DMS79 (cell line): ENCODE measurements at regions not wholly inside any gene's neighbourhood (a gene's known extent, or its start where the extent isn't known, plus 50 kb on each side); places are given as distances from the start of the nearest gene placed in this dataset.
A peak's percentile ranks its signal among the peaks of the same experiment; 100 is the strongest.

Experiments used
- DNase-seq: peaks from one replicate; lab custom pipeline; 2025; lab: John Stamatoyannopoulos, UW

DNA sequence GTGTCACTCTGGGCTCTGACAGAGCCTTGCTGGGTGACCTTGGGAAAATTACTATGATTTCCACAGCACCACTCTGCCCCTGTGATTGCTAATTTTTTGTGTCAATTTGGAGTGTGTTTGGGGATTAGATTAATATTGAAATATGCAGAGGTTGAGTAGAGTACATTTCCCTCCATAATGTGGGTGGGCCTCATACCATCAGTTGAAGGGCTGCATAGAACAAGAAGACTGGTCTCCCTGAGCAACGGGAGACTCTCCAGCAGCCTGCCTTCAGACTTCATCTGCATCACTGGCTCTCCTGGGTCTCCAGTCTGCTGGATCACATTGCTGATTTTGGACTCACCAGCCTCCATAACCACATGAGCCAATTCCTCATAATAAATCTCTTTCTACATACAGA, 313.7 kb downstream of the TNS1 start:
- DNase-seq, result no peak

DNA sequence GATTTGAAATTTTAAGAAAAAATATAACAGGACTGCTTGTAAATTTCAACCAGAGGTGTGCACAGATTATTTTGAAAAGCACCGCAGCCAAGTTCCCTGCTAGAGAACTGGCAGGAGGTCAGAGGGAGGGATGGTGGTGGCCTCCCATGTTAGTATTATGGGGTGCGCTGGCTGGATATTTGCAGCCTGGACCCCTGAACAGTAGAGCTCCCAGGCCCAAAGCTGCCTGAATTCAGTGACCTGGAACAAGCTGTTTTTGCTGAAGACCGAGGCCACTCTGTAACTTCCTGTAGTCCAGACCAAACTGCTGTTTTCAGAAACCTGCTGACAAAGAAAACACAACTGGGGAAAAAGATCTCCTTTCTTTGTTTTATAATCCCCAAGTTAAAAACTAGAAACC, 314.3 kb downstream of the TNS1 start:
- DNase-seq, result no peak

DNA sequence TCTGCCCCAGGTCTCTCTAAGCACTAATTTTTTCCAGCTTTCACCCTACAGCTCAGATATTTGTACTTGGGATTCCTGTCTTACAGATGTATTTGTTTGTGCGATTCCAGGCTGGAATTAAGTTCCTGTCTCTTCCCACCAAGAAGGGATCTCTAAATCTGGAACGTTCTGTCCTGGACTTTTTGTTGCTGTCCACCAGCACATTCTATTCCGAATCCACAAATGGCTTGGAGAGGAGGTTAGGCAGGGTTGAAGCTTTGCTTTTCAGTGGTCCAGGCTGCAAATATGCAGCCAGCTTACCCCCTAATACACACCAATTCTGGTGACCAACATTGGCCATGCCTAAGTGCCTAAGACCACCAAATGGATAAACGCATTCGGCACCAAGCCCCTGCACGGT, 315.0 kb downstream of the TNS1 start:
- DNase-seq, result no peak

DNA sequence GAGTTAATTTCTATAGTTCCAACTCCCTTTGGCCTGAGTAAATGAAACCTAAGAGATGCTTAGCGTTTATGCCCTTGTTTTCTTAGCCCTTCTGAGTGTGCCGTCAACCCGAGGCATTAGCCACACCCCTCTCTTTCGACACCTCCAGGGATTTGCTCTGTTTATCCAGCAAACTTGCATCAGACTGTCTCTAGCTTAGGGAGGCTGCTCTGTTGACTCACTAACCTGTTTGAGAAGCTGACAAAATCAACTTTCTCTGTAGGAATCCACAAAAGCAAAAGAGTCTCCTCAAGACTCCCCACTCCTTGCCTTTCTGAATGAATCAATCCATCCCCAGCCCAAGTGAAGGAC, 317.6 kb downstream of the TNS1 start:
- no peak for DNase-seq

DNA sequence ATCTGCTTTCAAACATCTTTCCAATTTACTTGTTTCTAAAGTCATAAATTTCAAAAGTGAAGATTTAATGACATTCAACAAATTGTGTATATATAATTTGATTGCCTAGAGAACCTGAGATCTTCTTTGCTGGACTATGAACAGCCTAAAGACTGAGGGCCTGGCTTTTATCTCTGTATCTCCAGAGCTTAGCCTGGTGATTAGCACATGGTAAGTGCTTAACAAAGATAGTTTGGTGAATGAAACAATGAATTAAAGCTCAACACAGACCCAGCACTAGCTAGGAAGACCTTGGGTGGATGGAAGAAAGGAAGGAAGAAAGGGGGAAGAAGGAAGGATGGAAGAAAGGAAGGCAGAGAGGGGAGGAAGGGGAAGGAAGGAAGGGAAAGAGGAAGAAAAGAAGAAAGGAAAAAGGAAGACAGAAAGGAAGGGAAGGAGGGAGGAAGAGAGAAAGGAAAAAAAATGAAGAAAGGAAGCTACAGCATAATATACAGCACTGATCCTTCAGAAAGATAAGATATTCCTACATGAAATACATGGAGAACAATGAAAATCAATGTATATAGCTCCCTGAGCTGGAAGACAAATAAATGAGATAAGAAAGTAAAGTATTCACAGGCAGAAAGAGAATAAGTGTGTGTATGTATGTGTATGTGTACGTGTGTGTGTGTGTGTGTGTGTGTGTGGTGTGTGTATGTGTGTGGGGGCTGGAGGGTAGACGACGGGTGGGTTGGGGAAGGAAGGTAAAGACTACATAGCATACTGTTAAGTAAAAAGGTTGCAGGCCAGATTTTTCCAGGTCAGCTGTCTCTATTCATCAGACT, 318.2 kb downstream of the TNS1 start:
- no peak for DNase-seq

DNA sequence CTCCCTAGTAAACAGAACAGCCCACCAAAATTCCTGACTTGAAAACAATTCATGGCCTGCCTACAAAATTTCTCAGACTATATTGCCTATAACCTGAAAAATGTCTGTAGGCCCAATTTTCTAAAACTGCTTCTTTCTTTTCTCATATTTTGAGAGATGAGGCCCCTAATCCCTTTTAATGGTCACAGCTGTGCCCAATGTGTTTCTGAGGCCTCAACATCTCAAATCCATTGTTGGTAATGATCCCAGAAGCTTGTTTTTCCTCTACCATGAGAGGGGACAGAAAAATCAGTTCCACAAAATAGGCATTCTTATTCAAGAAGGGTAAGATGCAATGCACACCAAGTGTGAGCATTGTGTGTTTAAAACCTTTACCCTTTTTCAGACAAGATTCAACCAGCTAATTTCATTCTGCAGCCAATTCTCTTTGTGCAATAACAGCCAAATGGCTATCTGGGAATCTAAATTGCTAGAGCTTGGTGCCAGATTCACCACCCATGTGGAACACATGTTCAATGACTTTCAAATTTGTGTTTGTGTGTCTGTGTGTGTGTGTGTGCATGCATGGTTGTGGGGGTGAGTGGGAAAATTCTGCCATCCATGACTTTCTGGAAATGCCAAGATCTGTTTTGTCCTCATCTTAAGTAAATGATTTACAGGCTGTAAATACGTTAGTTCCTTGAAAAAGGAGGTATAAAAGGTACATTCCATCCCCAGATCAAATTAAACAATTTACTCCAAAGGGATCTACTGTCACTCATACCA, 319.5 kb downstream of the TNS1 start:
- DNase-seq, result no peak

DNA sequence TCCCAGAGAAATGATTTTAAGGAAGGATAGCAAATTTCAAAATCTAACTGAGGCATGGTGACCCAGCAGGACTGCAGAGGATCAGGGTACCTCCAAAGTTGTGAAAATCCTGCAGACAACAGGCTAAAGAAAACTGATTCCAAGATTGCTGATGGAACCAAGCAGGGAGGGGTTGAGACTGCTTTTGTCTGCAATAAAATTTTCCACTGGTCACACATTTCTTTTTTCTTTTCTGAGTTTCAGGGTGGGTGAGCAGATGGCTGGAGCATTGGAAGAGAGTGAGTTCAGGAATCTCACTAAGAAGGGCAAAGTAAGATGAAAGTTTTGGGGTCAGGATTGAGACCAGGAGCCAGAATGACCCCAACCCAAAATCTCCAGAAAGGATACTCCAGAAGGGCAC, 321.0 kb downstream of the TNS1 start:
- no peak for DNase-seq

DNA sequence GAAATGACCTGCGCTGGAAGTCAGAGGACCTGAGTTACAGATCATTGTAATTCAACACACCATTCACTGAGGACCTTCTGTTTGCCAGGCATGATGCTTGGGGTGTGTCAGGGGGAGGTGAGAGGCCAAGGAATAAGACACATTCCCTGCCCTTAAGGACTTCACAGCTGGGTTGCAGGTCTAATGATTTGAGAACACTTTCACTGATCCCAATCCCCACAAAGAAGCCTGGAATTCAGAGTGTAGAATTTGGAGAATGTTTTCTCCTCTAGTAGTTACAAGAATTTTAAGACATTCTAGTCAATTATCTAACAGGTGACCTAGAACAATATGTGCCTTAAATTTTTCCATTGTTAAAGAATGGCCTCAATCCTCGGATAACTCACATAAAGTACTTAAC, 322.4 kb downstream of the TNS1 start:
- no peak for DNase-seq

DNA sequence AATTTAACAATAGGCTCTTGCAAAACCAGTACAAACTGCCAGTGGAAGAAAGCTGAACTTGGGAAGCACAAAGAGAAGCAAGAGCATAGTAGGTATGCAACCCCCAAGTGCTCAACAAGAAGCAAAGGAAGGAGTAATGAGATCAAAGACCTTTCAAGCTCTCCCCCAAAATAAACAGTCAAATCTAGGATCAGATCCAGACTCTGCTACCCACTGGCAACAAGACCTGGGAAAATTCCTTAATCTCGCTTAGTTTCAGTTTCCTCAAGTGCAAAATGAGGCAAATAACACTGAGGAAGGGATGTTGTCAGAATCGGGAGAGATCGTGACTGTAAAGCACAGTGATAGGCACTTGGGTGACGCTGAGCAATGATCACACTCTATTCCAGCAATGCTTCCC, 329.2 kb downstream of the TNS1 start:
- DNase-seq, result no peak

DNA sequence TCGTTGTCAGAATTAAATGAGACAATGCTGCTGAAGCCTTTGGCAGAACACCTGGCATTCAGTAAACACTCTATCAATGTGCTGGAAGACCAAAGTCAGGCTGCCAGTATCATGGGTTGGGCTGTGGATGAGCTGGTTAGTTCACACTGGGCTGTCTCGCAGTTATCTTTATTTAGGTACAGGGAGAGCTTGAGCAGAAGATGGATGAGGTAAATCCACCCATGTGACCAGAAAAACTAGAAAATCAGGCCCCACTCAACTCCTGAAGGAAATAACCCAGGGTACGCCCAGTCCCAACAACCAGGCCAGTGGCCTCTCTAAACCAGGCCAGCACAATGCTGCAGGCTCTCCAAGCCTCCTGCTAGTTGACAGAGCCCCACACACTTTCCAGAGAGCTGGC, 330.3 kb downstream of the TNS1 start:
- no peak for DNase-seq

DNA sequence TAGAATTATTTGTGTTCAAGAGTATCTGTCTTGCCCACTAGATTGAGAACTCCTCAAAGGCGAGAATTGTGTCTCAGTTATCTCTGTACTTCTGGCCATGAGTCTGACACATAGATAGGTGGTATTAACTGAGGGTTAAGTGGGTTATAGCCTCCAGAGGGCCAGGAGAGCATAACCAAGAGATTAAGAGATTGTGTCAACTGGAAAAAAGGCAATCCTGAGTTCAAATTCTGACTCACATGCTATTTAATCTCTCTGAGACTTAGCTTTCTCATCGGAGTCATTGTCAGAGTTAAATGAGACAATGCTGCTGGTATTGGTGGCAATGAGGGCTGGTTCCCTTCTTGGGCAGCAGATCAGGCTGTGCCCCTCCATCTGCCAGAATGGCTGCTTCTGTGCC, 330.9 kb downstream of the TNS1 start:
- no peak for DNase-seq

DNA sequence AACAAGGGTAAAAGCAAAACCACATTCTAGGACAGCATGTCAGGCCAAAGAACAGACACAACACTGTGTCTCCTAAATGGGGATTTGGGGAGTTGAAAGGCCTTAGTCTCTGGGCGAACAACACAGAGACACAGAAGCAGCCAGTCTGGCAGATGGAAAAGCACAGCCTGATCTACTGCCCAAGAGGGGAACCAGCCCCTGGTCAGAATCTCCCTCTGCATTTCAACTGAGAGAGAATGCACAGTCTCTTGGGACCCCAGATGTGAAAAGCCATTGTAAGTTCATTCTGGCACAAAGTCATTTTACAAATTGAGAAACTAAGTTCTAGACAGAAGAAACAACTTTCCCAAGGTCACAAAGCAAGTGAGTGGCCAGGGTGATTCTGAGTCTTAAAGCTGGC, 331.7 kb downstream of the TNS1 start:
- DNase-seq, result no peak

DNA sequence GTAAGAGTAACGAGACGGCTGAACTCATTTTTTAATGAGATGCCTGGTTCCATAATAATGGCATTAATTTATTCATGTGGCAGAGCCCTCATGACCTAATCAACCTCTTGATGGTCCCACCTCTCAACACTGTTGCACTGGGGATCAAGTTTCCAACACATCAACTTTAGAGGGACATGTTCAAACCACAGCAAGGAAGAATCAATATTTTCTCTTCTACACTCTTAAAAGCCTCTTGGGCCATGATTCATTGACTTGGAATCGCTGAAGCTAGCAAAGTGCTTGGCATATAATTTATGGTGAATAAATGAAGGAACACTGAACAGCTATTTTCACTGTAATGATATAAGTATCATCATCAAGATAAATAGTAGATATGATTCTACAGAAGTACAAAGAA, 333.0 kb downstream of the TNS1 start:
- DNase-seq, result peak; percentile 83

DNA sequence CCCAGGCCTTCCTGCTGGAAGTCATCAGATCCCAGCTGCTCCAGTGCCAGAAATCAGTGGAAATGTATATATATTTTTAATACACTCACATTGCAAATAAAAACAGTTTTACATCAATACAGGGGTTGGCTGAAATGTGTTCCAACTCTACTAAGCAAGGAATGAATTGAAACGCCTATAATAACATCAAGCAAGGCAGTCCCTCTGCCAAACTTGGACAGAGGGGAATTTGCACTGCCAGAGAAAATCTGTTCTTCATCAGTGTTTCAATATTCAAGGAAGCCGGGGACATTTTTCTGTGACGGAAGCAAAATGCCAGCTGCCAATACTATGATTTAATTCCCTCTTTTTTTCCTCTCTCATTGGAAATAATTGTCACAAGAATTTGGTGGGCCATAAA, 335.3 kb downstream of the TNS1 start:
- no peak for DNase-seq

DNA sequence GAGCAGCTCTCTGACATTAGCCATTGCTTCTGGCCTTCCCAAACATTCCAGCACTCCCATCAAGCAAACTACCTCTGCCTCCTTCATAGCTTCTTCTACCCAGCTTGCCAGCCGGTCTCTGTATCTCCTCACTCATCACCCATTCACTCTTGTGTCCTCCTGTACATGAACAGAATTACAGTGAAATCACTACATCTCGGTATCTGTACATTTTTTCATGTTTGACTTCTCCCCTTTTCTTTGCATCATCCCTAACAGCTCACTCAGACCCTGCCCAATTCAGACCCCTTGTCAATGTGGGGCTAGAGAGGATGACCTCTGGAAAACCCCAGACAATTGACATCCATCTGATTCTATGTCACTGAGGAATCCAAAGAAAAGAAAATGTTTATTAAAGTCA, 335.8 kb downstream of the TNS1 start:
- no peak for DNase-seq

DNA sequence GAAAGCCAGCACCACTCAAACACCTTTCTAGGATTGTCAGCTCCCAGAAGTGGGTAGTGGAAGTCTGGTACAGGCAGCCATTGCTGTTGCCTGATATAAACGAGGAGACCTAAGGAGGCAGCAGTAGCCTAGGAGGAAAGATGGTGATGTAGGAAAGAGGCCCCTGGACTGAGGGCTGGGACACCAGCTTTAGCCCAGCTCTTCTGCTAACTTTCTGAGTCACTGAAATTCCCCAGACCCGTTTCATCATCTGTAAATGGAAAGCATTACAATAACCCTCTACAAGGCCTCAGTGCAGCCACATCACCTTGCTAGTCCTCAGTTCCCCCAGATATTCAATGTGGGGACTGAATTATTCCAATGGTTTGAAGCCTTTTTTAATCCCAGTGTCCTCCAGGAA, 336.5 kb downstream of the TNS1 start:
- DNase-seq, result no peak

DNA sequence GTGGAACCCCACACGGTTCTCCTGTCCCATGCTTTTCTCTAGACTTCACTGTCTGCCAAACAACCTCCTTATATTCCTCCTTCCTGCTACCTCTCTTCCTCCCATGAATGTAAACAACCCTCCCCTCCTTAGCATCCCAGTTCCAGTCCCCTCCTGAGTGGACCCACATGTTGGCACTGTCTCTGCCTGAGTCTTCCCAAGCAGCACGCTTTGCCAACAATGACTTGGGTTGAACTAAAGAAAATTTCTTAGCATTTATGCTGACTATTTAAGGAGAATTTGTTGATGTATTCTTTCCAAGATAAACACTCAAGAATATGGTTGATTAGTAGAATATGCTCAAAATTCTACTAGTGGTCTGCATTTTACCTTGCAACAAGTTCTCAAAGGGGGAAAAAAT, 338.0 kb downstream of the TNS1 start:
- no peak for DNase-seq

DNA sequence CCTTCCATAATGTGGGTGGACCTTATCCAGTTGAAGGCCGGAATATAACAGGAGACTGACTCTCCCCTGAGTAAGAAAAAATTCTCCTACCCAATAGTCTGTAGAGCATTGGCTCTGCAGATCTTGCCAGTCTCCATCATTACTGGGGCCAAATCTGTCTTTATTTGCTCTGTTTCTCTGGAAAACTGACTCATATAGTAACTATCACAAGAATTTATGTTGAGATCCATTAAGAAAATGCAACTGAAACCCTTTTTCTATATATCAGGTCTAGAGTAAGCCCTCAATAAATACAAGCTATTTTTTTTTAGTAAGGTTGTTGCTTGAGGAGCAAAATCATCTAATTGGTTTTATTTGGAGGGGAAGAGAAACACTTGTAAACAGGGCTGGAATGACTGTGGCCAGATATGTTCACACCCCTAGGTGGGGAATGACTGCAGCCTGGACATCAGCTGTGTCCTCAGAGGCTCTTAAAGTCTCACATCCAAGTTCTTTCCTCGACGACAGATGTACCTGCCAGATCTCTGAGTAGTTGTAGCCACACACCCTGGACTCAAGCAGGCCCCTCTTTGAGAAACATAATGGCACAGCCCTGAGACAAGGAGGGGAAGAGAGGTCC, 339.7 kb downstream of the TNS1 start:
- DNase-seq, result no peak

DNA sequence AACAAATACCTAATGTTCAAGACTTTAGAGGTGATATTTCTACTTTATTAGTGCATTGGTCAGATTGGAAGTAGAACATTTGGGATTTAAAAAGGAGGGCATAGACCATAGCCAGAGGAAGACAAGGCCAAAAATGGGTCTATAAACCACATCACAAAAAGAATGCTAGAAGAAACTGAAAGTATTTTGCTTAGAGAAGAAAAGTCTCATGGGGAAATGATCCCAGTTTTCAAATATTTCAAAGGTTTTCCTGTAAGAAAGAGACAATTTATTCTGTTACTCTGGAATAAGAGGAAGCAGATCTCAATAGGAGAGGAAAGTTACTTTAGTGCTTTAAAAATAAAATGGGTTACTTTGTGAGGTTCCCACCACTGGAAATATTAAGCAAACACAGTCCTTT, 341.4 kb downstream of the TNS1 start:
- no peak for DNase-seq

DNA sequence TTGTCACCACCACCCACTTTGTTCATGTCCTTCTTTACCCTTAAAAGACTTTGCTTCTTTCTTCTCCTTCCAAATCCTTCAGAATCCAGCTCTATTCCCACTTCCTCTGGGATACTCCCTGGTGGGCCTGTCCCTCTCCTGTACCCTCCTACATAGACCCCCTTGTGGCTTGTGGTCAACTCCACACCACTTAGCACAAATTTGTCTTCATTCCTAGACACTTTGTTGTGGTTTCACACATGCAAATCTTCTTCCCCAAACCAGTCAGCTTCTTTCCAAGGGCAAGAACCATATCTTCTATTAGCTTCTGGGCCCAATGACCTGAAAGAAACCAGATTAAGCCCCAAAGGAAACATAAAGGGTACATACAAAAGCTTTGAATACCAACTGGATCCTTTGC, 342.4 kb downstream of the TNS1 start:
- DNase-seq, result no peak

DNA sequence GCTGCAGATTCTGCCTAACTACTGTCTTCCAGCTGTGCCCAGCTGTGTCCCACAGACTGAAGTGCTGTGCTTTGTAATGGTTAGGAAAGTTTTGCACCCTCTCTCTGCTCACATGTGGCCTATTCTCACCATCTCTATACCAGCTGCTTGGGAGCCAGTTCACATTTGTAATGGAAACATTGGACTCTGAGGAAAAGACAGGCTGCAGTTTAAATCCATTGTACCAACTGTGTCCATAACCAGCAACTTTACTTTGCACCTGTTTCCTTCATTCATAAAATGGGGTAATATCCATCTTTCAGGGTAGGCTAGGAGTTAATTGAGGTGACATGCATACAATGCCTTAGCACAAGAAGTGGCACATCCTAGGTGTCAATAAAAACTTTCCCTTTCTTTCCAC, 344.0 kb downstream of the TNS1 start:
- DNase-seq, result no peak

DNA sequence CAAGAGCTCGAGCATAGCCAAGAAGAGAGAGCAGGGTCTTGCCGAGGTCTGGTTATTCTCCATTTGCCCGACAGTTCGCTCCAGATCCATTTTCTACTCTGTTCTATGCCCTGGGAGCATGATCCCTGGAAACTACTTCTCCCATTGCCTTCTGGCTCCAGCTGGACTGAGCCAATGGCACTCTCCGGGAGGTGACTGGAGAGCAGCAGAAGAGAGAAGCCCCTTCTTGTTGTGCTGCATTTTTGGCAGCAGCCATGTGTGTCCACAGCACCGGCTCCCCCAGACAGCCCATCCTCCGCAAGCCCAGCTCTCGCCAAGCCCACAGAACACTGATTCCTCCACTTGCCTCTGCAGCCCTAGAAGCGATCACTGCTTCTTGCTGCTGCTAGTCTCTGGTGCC, 345.5 kb downstream of the TNS1 start:
- no peak for DNase-seq

DNA sequence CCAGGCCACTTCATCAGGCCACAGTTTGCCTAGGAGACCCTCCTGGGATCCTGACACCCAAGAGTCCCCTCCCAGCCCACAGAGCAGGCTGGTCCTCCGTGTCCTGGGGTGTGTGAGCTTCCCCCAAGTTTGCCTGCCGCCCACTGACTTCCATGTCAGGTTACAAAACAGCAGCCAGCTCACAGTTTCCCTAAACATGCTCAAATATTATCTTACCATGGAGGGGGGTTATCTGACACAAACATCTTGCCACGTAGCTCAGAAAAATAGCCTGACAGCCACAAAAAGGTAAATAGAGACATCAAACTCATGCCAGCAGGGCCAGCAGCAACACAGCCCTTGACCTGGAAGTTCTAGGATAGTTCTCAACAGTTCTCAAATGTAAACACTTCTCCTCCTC, 346.5 kb downstream of the TNS1 start:
- no peak for DNase-seq
